Mesothelial cell of epicardium (in vitro differentiated cells): ENCODE measurements at regions not wholly inside any gene's neighbourhood (a gene's known extent, or its start where the extent isn't known, plus 50 kb on each side); places are given as distances from the start of the nearest gene placed in this dataset.
"Not testable (repeated sequence)": the region's sequence is repeated elsewhere in the genome, so short reads cannot be mapped to it uniquely, and the experiment has no call there.

Experiments used
- DNase-seq, 2 experiments: peaks; one replicate each; pipeline ENCODE4 v3.0.0; 2021; ENCODE audit warnings: low spot score in 2 of 2; ENCODE audit not compliant: unreplicated experiment in 2 of 2
- H3K27ac Mint-ChIP-seq: 2 replicates; pipeline ENCODE4 v1.8.0; 2021; ENCODE audit warnings: mixed read lengths
- H3K27me3 Mint-ChIP-seq: 2 replicates; pipeline ENCODE4 v1.8.0; 2021; ENCODE audit warnings: low read depth, mixed read lengths
- H3K36me3 Mint-ChIP-seq: 2 replicates; pipeline ENCODE4 v1.8.0; 2021; ENCODE audit warnings: mixed read lengths
- H3K4me1 Mint-ChIP-seq: 2 replicates; pipeline ENCODE4 v1.8.0; 2021; ENCODE audit warnings: mixed read lengths
- H3K4me3 Mint-ChIP-seq: 2 replicates; pipeline ENCODE4 v1.8.0; 2021; ENCODE audit warnings: mild to moderate bottlenecking, moderate library complexity, mixed read lengths
- H3K9me3 Mint-ChIP-seq: 2 replicates; pipeline ENCODE4 v1.8.0; 2021; ENCODE audit warnings: mixed read lengths
- CTCF ChIP-seq: fragments of 200-600 bp; sonication (generic); IDR thresholded peaks from one replicate; pipeline ENCODE4 v1.5.0; 2021; ENCODE audit warnings: antibody characterized with exemption; ENCODE audit not compliant: unreplicated experiment

GRCh38 chr20:5464901-5465603, 145.8 kb downstream of the GPCPD1 start:
- no peaks in the 10 kb centered on the region for H3K4me1 Mint-ChIP-seq
- H3K9me3 Mint-ChIP-seq, result peaks cover 19% of the 10 kb centered on the region
- no peak overlapping the region for H3K27ac Mint-ChIP-seq
- H3K36me3 Mint-ChIP-seq, result no peaks in the 10 kb centered on the region
- DNase-seq, result no peak
- TF ChIP-seq CTCF, result no peak
- H3K4me3 Mint-ChIP-seq, result no peak overlapping the region
- H3K27me3 Mint-ChIP-seq, result peaks cover 55% of the 10 kb centered on the region

GRCh38 chr20:5463007-5463686, 146.4 kb upstream of the PROKR2 start:
- Mint-ChIP-seq H3K4me1 (no peaks in the 10 kb centered on the region), H3K36me3 (no peaks in the 10 kb centered on the region), H3K9me3 (peaks cover 36% of the 10 kb centered on the region), H3K27ac (no peak overlapping the region), H3K4me3 (no peak overlapping the region), H3K27me3 (peaks cover 43% of the 10 kb centered on the region)
- no peak for DNase-seq
- no peak for TF ChIP-seq CTCF

GRCh38 chr20:5453745-5454144, 137.0 kb upstream of the PROKR2 start:
- not testable (repeated sequence) for H3K4me3 Mint-ChIP-seq, H3K27me3 Mint-ChIP-seq, H3K27ac Mint-ChIP-seq, H3K9me3 Mint-ChIP-seq, H3K4me1 Mint-ChIP-seq, H3K36me3 Mint-ChIP-seq, DNase-seq

- H3K27ac Mint-ChIP-seq, H3K27me3 Mint-ChIP-seq, H3K36me3 Mint-ChIP-seq, H3K4me1 Mint-ChIP-seq, DNase-seq, H3K9me3 Mint-ChIP-seq, H3K4me3 Mint-ChIP-seq: not testable (repeated sequence)
Measured at GRCh38 chr20:5453316-5453715, 136.6 kb upstream of the PROKR2 start.

GRCh38 chr20:5452691-5453090, 135.9 kb upstream of the PROKR2 start:
- not testable (repeated sequence) for H3K27me3 Mint-ChIP-seq, DNase-seq, H3K27ac Mint-ChIP-seq, H3K36me3 Mint-ChIP-seq, H3K9me3 Mint-ChIP-seq, H3K4me1 Mint-ChIP-seq, H3K4me3 Mint-ChIP-seq

- H3K4me3 Mint-ChIP-seq, H3K36me3 Mint-ChIP-seq, H3K27ac Mint-ChIP-seq, H3K27me3 Mint-ChIP-seq, H3K9me3 Mint-ChIP-seq, DNase-seq, H3K4me1 Mint-ChIP-seq: not testable (repeated sequence)
Measured at GRCh38 chr20:5452286-5452685, 135.5 kb upstream of the PROKR2 start.

- Mint-ChIP-seq H3K27ac (no peak overlapping the region), H3K4me3 (no peak overlapping the region), H3K9me3 (no peaks in the 10 kb centered on the region), H3K27me3 (peaks cover under 1% of the 10 kb centered on the region), H3K4me1 (peaks cover 7% of the 10 kb centered on the region), H3K36me3 (no peaks in the 10 kb centered on the region)
- no peak for DNase-seq
- no peak for TF ChIP-seq CTCF
Measured at GRCh38 chr20:5451643-5452210, 135.0 kb upstream of the PROKR2 start.
